ENCODE measurements at regions not wholly inside any gene's neighbourhood (a gene's known extent, or its start where the extent isn't known, plus 50 kb on each side); places are given as distances from the start of the nearest gene placed in this dataset.

DNA sequence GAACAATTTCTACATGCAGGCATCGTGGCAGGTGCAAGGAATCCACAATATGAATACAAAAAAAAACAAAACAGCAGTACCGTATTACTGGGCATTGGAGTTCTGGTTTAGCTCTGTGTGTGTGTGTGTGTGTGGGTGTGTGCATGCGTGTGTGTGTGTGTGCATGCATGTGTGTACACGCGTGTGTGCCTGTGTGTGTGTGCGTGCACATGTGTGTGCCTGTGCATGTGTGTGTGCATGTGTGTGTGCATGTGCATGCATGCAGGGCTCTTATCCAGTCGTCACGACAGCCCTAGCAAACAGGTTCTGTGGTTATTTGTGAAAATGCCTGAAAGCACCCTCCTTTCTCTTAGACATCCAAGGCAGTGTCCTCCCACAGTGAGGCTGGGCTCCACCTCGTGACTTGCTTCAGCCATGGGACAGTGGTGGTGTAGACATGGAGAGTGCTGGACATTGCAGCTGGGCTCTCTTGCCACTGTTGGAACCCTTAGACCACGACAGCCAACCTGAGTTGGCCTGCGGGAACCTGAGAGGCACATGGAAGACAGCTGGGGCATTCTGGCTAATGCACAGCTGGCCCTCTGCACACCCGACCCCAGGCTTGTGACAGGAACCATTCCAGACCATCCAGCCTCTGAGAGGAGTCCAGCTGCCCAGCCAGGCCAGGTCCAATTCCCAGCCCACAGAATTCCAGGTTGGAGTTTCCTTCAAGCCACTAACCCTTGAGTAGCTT is 173.4 kb upstream of the SHH start:
- TF ChIP-seq, protein P1, sequence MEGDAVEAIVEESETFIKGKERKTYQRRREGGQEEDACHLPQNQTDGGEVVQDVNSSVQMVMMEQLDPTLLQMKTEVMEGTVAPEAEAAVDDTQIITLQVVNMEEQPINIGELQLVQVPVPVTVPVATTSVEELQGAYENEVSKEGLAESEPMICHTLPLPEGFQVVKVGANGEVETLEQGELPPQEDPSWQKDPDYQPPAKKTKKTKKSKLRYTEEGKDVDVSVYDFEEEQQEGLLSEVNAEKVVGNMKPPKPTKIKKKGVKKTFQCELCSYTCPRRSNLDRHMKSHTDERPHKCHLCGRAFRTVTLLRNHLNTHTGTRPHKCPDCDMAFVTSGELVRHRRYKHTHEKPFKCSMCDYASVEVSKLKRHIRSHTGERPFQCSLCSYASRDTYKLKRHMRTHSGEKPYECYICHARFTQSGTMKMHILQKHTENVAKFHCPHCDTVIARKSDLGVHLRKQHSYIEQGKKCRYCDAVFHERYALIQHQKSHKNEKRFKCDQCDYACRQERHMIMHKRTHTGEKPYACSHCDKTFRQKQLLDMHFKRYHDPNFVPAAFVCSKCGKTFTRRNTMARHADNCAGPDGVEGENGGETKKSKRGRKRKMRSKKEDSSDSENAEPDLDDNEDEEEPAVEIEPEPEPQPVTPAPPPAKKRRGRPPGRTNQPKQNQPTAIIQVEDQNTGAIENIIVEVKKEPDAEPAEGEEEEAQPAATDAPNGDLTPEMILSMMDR (conservative IDR thresholded peaks at IDR 0.05; ENCODE audit: low read depth, low read length), result no peak
- no peak for TF ChIP-seq MAFK (IDR thresholded peaks at IDR 0.05; ENCODE audit: low read depth, low read length)
- no peak for TF ChIP-seq SMC3 (IDR thresholded peaks at IDR 0.05; ENCODE audit: low read depth, low read length)
